Hematopoietic multipotent progenitor cell (in vitro differentiated cells): ENCODE measurements at regions not wholly inside any gene's neighbourhood (a gene's known extent, or its start where the extent isn't known, plus 50 kb on each side); places are given as distances from the start of the nearest gene placed in this dataset.
"Not testable (repeated sequence)": the region's sequence is repeated elsewhere in the genome, so short reads cannot be mapped to it uniquely, and the experiment has no call there.

ENCODE experiments used
- DNase-seq, 3 donors: peaks; one replicate each; pipeline ENCODE4 v3.0.0-alpha.2; 2011 to 2015; ENCODE audit warnings: low read depth in 2 of 3, low spot score in 2 of 3

DNA sequence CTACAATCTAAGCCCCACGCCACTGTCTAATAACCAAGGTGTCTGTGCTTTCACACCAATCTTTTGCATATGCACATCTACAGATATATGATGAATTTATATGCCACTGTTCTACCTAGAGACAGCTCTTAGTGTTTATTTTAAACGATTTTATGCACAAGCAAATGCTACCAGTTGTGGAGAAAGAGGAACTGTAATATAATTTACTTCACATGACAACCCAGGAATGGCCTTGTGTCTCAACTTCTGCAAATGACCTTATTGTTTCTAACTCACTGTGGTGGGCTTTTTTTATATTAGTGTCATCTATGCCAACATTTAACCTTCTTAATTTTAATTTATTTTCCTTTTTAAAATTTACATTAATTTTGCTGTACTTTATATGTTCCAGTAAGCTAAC is 531.1 kb upstream of the TLE4 start:
- peak in 2 of 3 donors; percentile 8 to 63 for DNase-seq

GRCh38 chr9:79041266-79041665 is 530.5 kb upstream of the TLE4 start:
- DNase-seq: no peak

- DNase-seq: no peak
Measured at GRCh38 chr9:79043916-79044315, 527.8 kb upstream of the TLE4 start.

GRCh38 chr9:79046401-79046800 is 525.4 kb upstream of the TLE4 start:
- no peak for DNase-seq

GRCh38 chr9:79049371-79049770 is 522.4 kb upstream of the TLE4 start:
- no peak for DNase-seq

- peak in 1 of 3 donors; percentile 50 for DNase-seq
Measured at GRCh38 chr9:79053598-79053997, 518.2 kb upstream of the TLE4 start.

DNA sequence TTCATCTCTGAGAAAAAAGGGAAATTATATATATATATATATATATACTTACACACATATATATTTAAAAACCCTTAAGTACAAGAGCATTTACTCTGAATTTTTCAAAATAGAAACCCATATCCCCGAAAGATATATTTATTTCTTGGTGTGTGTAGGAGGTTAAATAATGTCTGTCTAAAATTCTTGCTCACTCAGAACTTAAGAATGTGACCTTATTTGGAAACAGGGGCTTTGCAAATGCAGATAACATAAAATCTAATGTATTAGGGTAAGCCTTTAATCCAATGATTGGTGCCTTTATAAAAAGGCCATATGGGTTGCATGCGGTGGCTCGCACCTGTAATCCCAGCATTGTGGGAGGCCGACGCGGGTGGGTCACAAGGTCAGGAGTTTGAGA is 517.3 kb upstream of the TLE4 start:
- DNase-seq: no peak

- no peak for DNase-seq
Measured at GRCh38 chr9:79056041-79056440, 515.7 kb upstream of the TLE4 start.

DNA sequence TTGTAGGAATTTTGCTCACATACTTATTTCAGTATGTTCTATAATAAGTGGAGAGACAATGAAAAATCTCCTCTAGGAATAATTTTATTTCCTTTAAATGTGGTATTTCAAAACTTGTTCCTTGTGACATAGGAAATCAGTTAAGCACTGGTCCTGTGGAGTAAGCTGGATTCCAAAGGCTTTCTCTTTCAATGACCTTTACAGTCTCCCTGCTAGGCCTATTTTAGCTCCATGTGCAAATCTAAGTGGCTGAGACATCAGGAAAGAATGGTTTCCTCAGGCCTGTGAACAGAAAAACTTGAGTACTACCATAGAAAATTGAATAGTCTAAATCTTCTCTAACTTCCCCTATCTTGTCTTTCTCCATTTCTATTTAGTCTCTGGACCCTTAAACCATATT is 514.2 kb upstream of the TLE4 start:
- no peak for DNase-seq

DNA sequence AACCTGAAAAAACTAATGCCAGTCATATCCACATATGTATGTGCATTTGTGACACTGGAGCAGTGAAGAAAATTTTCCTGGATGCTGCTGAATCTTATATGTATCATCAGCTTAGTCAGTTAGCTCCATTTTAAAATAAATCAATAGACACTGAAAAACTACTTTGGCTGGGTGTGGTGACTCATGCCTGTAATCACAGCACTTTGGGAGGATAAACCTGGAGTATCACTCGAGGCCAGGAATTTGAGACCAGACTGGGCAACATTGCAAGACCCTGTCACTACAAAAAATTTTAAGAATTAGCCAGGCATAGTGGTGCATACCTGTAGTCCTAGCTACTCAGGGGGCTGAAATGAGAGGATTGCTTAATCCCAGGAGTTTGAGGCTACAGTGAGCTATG is 511.0 kb upstream of the TLE4 start:
- no peak for DNase-seq

- no peak for DNase-seq
Measured at GRCh38 chr9:79061752-79062616, 509.8 kb upstream of the TLE4 start.

DNA sequence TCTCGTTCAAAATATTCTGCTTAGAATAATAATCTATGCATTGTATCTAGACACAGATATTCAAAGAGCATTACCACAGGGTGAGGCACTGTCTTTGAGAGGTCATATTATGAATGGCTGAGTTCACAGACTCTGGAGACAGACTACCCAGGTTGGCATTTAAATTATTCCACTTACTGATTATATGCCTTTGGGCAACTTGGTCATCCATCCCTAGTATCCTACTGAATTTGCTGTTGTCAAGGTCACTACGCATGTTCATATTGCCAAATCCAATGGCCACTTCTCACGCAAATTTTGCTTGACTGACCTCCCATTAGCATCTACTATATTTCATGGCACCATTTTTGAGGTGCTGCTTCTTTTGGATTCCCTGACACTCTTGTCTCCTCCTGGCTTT is 498.6 kb upstream of the TLE4 start:
- DNase-seq: no peak

DNA sequence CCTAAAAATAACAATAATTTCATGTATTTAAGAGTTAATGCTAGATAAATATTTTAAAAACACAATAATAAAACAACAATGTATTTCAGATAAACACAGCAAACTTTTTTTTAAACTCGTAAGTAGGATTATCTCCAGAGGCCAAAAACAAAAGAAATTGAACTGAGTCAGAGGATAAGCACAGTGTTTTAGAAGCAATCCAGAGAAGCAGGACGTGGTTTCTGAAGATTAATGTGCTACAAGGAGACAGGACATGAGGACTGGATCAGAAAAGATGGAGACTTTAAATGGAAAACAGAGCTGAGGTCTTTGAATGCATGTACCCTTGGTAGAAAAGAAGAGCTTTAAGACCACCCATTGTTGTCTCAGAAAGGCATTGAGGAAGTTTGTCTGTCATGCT is 491.2 kb upstream of the TLE4 start:
- DNase-seq: no peak

DNA sequence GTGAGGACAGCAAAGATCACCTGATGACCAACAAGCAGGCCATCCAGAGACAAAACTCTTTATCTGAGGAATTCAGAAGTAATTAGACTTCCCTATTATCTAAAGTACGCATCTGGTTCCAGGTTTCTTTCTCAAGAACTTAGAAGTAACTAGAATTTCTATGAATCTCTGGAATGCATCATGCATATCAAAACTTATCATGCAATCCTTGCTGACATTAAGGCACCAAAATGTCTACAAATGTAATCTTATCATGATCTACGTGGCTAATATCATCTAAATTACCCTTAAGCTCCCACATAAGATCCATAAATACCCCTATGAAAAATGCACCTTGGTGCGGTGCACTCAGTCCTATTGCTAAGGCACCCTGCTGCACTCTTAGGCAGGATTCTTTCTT is 488.1 kb upstream of the TLE4 start:
- no peak for DNase-seq

DNA sequence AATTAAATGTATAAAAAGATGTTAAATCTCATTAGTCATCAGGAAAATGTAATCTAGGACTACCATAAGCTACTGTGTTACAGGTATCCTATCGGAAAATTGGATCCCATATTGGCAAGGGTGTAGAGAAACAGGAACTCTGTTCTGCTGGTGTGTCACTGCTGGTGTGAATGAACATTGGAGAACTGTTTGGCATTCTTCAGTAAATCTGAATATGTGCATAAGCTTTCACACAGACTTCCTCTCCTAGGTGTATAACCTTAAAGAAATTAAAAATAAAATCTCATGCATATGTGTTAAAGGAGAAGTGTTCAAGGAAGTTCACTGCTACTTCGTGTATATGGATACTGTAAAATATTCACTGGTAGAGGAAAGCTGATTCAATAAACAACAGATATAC is 484.6 kb upstream of the TLE4 start:
- DNase-seq: no peak

- no peak for DNase-seq
Measured at GRCh38 chr9:79089054-79089560, 482.7 kb upstream of the TLE4 start.

DNA sequence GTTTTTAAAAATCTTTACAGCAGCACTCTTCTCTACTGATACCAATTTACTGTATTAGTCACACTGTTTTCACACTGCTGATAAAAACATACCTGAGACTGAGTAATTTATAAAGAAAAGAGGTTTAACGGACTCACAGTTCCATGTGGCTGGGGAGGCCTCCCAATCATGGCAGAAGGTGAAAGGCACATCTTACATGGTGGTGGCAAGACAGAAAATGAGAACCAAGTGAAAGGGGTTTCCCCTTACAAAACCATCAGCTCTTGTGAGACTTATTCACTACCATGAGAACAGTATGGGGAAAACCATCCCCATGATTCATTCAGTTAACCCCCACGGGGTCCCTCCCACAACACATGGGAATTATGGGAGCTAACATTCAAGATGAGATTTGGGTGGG is 481.9 kb upstream of the TLE4 start:
- not testable (repeated sequence) for DNase-seq

- DNase-seq: not testable (repeated sequence)
Measured at GRCh38 chr9:79103257-79103656, 468.5 kb upstream of the TLE4 start.

- no peak for DNase-seq
Measured at GRCh38 chr9:79104216-79104615, 467.5 kb upstream of the TLE4 start.

- no peak for DNase-seq
Measured at GRCh38 chr9:79104951-79105350, 466.8 kb upstream of the TLE4 start.

- no peak for DNase-seq
Measured at GRCh38 chr9:79107911-79108676, 463.7 kb upstream of the TLE4 start.

DNA sequence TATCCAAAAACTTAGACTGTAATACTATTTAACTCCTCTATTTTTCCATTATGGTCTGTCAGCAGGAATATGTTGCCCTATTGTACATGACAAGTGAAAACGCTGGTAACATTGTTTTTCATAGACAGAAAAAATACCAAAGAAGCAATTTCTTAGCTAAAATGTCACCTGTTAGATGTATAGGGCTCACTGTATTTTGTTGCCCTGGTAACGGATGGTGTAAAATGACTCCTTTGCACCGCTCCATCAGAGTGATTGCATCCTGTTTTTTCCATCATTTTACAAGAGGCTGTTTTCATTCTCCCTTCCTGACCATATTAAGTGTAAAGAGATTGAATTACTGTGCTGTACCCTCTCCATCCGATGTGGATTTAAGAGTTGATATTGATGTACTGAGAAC is 460.1 kb upstream of the TLE4 start:
- no peak for DNase-seq
